H1 (cell line): ENCODE measurements at regions not wholly inside any gene's neighbourhood (a gene's known extent, or its start where the extent isn't known, plus 50 kb on each side); places are given as distances from the start of the nearest gene placed in this dataset.

Experiments
- CEBPB ChIP-seq: IDR thresholded peaks from 2 replicates; pipeline ENCODE4 v1.6.1; 2012; ENCODE audit warnings: low read depth, low read length
- CTCF ChIP-seq, 3 experiments: IDR thresholded peaks; 1 replicate in 2 of 3; 2 replicates in 1 of 3; pipeline versions ENCODE4 v1.5.1 to v1.6.1; 2011; ENCODE audit warnings: low read length in 3 of 3, mild to moderate bottlenecking in 3 of 3, inconsistent platforms in 2 of 3, low read depth in 1 of 3, moderate library complexity in 1 of 3; ENCODE audit not compliant: insufficient read depth in 1 of 3; ENCODE audit errors: control extremely low read depth in 1 of 3
- EZH2 ChIP-seq: fragments of 200-600 bp; sonication (generic); IDR thresholded peaks from 2 replicates; pipeline ENCODE4 v1.7.1; 2012; ENCODE audit warnings: low read depth, mild to moderate bottlenecking, moderate library complexity, low read length, inconsistent platforms; ENCODE audit not compliant: severe bottlenecking
- GTF2F1 ChIP-seq: IDR thresholded peaks from 2 replicates; pipeline ENCODE4 v1.6.1; 2012; ENCODE audit warnings: low read depth, low read length, improper control_type of control experiment, borderline replicate concordance
- KDM1A ChIP-seq: fragments of 200-600, 300-600 bp; sonication (generic); IDR thresholded peaks from 2 replicates; pipeline ENCODE4 v1.7.1; 2016; ENCODE audit warnings: mild to moderate bottlenecking, low read length, borderline replicate concordance
- MAFK ChIP-seq: IDR thresholded peaks from 2 replicates; pipeline ENCODE4 v1.6.1; 2012; ENCODE audit warnings: low read depth, mild to moderate bottlenecking, improper control_type of control experiment, low read length
- POLR2AphosphoS5 ChIP-seq: IDR thresholded peaks from 2 replicates; pipeline ENCODE4 v1.6.1; 2011; ENCODE audit warnings: low read depth, low read length
- SUZ12 ChIP-seq: fragments of 200-600 bp; sonication (generic); IDR thresholded peaks from 2 replicates; pipeline ENCODE4 v1.6.1; 2012; ENCODE audit warnings: mild to moderate bottlenecking, inconsistent platforms, low read length, moderate library complexity, mixed read lengths
- TAF1 ChIP-seq: IDR thresholded peaks from 2 replicates; pipeline ENCODE4 v1.6.1; 2011; ENCODE audit warnings: mild to moderate bottlenecking, low read depth, low read length
- TEAD4 ChIP-seq: IDR thresholded peaks from 2 replicates; pipeline ENCODE4 v1.6.1; 2012; ENCODE audit warnings: low read depth, low read length, inconsistent platforms, mixed read lengths

DNA sequence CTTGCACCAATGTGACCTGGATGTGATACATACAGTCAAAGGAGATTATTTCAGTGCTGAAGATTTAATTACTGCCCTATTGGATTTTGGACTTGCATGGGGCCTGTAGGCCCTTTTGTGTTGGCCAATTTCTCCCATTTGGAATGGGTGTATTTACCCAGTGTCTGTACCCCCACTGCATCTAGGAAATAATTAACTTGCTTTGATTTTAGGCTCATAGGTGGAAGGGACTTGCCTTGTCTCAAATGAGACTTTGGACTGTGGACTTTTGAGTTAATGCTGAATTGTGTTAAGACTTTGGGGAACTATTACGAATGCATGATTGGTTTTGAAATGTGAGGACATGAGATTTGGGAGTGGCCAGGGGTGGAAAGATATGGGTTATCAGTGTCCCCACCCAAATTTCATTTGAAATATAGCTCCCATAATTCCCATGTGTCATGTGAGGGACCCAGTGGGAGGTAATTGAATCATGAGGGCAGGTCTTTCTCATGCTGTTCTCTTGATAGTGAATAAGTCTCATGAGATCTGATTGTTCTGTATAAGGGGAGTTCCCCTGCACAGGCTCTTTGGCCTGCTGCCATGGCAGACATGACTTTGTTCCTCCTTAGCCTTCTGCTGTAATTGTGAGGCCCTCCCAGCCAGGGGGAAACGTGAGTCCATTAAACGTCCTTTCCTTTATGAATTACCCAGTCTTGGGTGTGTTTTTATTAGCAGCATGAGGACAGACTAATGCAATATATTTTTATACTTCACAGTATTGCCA is 362.2 kb upstream of the SPANXN4 start:
- TF ChIP-seq MAFK (no peak), SUZ12 (no peak), CTCF (IDR thresholded peaks at IDR 0.05; ENCODE audit: control extremely low read depth in 1 of 3, insufficient read depth in 1 of 3, low read depth in 1 of 3, low read length in 3 of 3) (no peak), EZH2 (no peak), CEBPB (no peak), GTF2F1 (no peak), POLR2AphosphoS5 (no peak), TEAD4 (no peak), TAF1 (no peak), KDM1A (no peak)
